ENCODE measurements at regions not wholly inside any gene's neighbourhood (a gene's known extent, or its start where the extent isn't known, plus 50 kb on each side); places are given as distances from the start of the nearest gene placed in this dataset.

DNA sequence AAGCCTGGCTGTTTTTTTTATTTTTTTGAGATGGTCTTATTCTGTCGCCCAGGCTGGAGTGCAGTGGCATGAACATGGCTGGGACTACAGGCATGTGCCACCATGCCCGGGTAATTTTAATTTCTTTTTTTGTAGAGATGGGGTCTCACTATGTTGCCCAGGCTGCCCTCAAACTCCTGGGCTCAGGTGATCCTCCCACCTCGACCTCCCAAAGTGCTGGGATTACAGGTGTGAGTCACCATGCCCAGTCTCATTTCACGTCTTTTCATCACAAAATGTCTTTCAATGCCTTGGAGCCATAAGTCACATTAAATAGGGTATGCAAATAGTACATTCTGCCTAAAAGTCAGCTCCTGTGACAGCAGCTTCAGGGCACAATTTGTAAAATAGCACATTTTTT lies 52.8 kb downstream of the SOX2 start:
- ATAC-seq (ENCODE audit: insufficient read depth, low FRiP score) = no peak
- 84 to 87% methylated on average over 4 of the region's 4 CpGs for WGBS, 2 donors
- Histone ChIP-seq H3K4me1 (ENCODE audit: control insufficient read depth in 5 of 5, insufficient read depth in 5 of 5, low read length in 5 of 5) (no peaks in the 10 kb centered on the region), H3K9me3 (ENCODE audit: control insufficient read depth in 4 of 4, insufficient read depth in 3 of 4, low read length in 3 of 4) (no peaks in the 10 kb centered on the region), H3K4me3 (no peak overlapping the region), H3K36me3 (ENCODE audit: control insufficient read depth in 4 of 4, insufficient read depth in 4 of 4, low read length in 4 of 4) (no peaks in the 10 kb centered on the region), H3K27ac (ENCODE audit: low read depth in 1 of 2, low read length in 1 of 2) (no peak overlapping the region), H3K27me3 (ENCODE audit: control insufficient read depth in 3 of 3, insufficient read depth in 3 of 3, low read length in 2 of 3) (no peaks in the 10 kb centered on the region), H3K9ac (ENCODE audit: insufficient read depth in 1 of 2, low read length in 2 of 2) (no peak overlapping the region)
- no peak for DNase-seq
- TF ChIP-seq, protein P1, sequence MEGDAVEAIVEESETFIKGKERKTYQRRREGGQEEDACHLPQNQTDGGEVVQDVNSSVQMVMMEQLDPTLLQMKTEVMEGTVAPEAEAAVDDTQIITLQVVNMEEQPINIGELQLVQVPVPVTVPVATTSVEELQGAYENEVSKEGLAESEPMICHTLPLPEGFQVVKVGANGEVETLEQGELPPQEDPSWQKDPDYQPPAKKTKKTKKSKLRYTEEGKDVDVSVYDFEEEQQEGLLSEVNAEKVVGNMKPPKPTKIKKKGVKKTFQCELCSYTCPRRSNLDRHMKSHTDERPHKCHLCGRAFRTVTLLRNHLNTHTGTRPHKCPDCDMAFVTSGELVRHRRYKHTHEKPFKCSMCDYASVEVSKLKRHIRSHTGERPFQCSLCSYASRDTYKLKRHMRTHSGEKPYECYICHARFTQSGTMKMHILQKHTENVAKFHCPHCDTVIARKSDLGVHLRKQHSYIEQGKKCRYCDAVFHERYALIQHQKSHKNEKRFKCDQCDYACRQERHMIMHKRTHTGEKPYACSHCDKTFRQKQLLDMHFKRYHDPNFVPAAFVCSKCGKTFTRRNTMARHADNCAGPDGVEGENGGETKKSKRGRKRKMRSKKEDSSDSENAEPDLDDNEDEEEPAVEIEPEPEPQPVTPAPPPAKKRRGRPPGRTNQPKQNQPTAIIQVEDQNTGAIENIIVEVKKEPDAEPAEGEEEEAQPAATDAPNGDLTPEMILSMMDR (IDR thresholded peaks at IDR 0.05; ENCODE audit: control extremely low read depth, extremely low read depth) = no peak

DNA sequence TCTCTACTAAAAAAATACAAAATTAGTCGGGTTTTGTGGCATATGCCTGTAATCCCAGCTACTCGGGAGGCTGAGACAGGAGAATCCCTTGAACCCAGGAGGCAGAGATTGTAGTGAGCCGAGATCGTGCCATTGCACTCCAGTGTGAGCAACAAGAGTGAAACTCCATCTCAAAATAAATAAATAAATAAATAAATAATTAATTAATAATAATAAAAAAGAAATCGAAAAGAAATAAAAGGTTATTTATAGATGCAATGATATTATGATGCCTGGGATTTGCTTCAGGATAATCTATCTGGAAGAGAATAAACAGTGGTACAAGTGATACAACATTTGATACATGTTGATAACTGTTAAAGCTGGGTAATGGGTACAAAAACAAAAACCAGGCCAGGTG lies 58.6 kb downstream of the SOX2 start:
- no peak overlapping the region for H3K4me3 ChIP-seq
- no peak overlapping the region for H3K27ac ChIP-seq (ENCODE audit: low read depth in 1 of 2, low read length in 1 of 2)
- H3K36me3 ChIP-seq (ENCODE audit: control insufficient read depth in 4 of 4, insufficient read depth in 4 of 4, low read length in 4 of 4) = no peaks in the 10 kb centered on the region
- no peak overlapping the region for H3K9ac ChIP-seq (ENCODE audit: insufficient read depth in 1 of 2, low read length in 2 of 2)
- H3K4me1 ChIP-seq (ENCODE audit: control insufficient read depth in 5 of 5, insufficient read depth in 5 of 5, low read length in 5 of 5) = no peaks in the 10 kb centered on the region
- peaks cover 0 to 1% (median 0%) of the 10 kb centered on the region in 4 donors for H3K9me3 ChIP-seq (ENCODE audit: control insufficient read depth in 4 of 4, insufficient read depth in 3 of 4, low read length in 3 of 4)
- DNase-seq = no peak
- TF ChIP-seq, protein P1 (IDR thresholded peaks at IDR 0.05; ENCODE audit: control extremely low read depth, extremely low read depth) = no peak
- no peaks in the 10 kb centered on the region for H3K27me3 ChIP-seq (ENCODE audit: control insufficient read depth in 3 of 3, insufficient read depth in 3 of 3, low read length in 2 of 3)
- no peak for ATAC-seq (ENCODE audit: insufficient read depth, low FRiP score)
- WGBS, 2 donors = 90 to 95% methylated on average over 5 of the region's 5 CpGs

DNA sequence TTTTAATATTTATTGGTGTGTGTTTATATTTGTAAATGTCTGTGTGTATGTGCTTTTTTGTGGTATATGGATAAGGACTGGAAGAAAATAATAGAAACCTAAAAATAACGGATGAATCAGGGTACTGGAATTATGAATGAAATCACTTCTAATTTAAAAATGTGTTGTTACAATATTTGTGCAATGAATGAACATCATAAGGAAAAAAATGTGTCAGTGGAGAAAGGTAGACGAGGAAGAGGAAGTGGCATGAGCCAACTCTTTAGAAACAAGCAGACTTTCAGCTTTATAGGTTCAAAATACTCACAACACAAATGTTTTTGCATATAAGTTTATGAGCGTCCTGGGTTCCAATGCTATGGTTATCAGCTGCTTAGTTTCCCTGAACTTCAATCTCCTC lies 59.4 kb downstream of the SOX2 start:
- WGBS, 2 donors = 60 to 65% methylated on average over 3 of the region's 3 CpGs
- DNase-seq (no peak), ATAC-seq (ENCODE audit: insufficient read depth, low FRiP score) (no peak)
- Histone ChIP-seq H3K4me1 (ENCODE audit: control insufficient read depth in 5 of 5, insufficient read depth in 5 of 5, low read length in 5 of 5) (no peaks in the 10 kb centered on the region), H3K9me3 (ENCODE audit: control insufficient read depth in 4 of 4, insufficient read depth in 3 of 4, low read length in 3 of 4) (peaks cover 0 to 2% (median 0%) of the 10 kb centered on the region in 4 donors), H3K27me3 (ENCODE audit: control insufficient read depth in 3 of 3, insufficient read depth in 3 of 3, low read length in 2 of 3) (no peaks in the 10 kb centered on the region), H3K27ac (ENCODE audit: low read depth in 1 of 2, low read length in 1 of 2) (no peak overlapping the region), H3K4me3 (no peak overlapping the region), H3K9ac (ENCODE audit: insufficient read depth in 1 of 2, low read length in 2 of 2) (no peak overlapping the region), H3K36me3 (ENCODE audit: control insufficient read depth in 4 of 4, insufficient read depth in 4 of 4, low read length in 4 of 4) (no peaks in the 10 kb centered on the region)
- TF ChIP-seq, protein P1 (IDR thresholded peaks at IDR 0.05; ENCODE audit: control extremely low read depth, extremely low read depth) = no peak

DNA sequence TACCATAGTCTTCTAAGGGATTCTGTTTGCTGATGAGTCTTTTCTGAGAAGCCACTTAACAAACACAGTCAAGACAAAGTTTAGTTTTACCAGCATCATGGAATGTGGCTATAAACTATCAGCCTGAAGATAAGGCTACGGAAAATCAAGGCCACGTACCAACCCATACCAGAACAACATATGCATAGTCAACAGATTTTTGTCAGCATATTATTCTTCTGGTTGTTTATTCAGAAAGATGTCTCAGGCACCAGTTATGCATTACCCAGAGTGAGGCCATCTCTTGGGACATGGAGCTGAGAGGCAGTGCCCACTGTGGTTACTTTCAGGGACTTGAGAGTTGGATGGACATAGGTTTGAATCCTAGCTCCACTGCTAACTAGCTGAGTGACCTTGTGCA lies 60.4 kb downstream of the SOX2 start:
- no peak for ATAC-seq (ENCODE audit: insufficient read depth, low FRiP score)
- TF ChIP-seq, protein P1 (IDR thresholded peaks at IDR 0.05; ENCODE audit: control extremely low read depth, extremely low read depth) = no peak

More for the DNA sequence above, 60.4 kb downstream of the SOX2 start:
- H3K4me1 ChIP-seq (ENCODE audit: control insufficient read depth in 5 of 5, insufficient read depth in 5 of 5, low read length in 5 of 5) = no peaks in the 10 kb centered on the region
- no peak for DNase-seq
- 71 to 82% methylated on average over 2 of the region's 2 CpGs for WGBS, 2 donors
- no peak overlapping the region for H3K9ac ChIP-seq (ENCODE audit: insufficient read depth in 1 of 2, low read length in 2 of 2)
- no peaks in the 10 kb centered on the region for H3K36me3 ChIP-seq (ENCODE audit: control insufficient read depth in 4 of 4, insufficient read depth in 4 of 4, low read length in 4 of 4)
- no peak overlapping the region for H3K4me3 ChIP-seq
- H3K9me3 ChIP-seq (ENCODE audit: control insufficient read depth in 4 of 4, insufficient read depth in 3 of 4, low read length in 3 of 4) = peaks cover 0 to 2% (median 0%) of the 10 kb centered on the region in 4 donors
- H3K27ac ChIP-seq (ENCODE audit: low read depth in 1 of 2, low read length in 1 of 2) = no peak overlapping the region
- no peaks in the 10 kb centered on the region for H3K27me3 ChIP-seq (ENCODE audit: control insufficient read depth in 3 of 3, insufficient read depth in 3 of 3, low read length in 2 of 3)
